GM19025 (cell line): ENCODE measurements at regions not wholly inside any gene's neighbourhood (a gene's known extent, or its start where the extent isn't known, plus 50 kb on each side); places are given as distances from the start of the nearest gene placed in this dataset.
"Not testable (repeated sequence)": the region's sequence is repeated elsewhere in the genome, so short reads cannot be mapped to it uniquely, and the experiment has no call there.

Source experiments
- ATAC-seq: cut with Tn5 transposase; IDR thresholded peaks from one replicate; pipeline ENCODE4 v1.9.1; 2021; ENCODE audit warnings: mild to moderate bottlenecking, low read depth, moderate library complexity; ENCODE audit not compliant: unreplicated experiment

GRCh38 chr17:26881195-26881594 lies 412.7 kb upstream of the WSB1 start:
- not testable (repeated sequence) for ATAC-seq

GRCh38 chr17:26882097-26882761 lies 411.7 kb upstream of the WSB1 start:
- peak; percentile 33 for ATAC-seq

DNA sequence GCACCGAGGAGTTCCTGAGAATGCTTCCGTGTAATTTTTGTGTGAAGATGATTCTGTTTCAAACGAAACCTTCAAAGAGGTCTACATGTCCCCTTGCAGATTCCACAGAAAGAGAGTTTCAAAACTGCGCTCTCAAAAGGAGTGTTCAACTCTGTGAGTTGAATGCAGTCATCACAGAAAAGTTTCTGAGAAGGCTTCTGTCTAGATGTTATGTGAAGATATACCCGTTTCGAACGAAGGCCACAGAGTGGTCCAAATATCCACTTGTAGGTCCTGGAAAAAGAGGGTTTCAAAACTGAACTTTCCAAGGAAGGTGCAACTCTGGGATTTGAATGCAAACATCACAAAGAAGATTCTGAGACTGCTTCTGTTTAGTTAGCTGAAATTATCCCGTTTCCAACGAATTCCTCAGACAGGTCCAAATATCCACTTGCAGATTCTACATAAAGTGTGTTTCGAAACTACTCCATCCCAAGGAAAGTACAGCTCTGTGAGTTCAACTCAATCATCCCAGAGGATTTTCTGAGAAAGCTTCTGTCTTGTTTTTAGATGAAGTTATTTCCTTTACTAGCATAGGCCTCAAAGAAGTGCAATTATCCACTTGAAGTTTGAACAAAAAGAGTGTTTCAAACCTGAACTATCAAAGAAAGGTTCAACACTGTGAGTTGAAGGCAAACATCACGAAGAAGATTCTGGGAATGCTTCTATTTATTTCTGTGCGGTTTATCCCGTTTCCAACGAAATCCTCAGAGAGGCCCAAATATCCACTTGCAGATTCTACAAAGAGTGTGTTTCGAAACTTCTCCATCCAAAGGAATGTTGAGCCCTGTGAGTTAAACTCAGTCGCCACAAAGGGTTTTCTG lies 409.8 kb upstream of the WSB1 start:
- not testable (repeated sequence) for ATAC-seq

- ATAC-seq, result not testable (repeated sequence)
These were observed 409.2 kb upstream of the WSB1 start for GRCh38 chr17:26884741-26885059.

GRCh38 chr17:26885244-26885970 lies 408.5 kb upstream of the WSB1 start:
- not testable (repeated sequence) for ATAC-seq
